ENCODE measurements at regions not wholly inside any gene's neighbourhood (a gene's known extent, or its start where the extent isn't known, plus 50 kb on each side); places are given as distances from the start of the nearest gene placed in this dataset.
"Not testable (repeated sequence)": the region's sequence is repeated elsewhere in the genome, so short reads cannot be mapped to it uniquely, and the experiment has no call there.

DNA sequence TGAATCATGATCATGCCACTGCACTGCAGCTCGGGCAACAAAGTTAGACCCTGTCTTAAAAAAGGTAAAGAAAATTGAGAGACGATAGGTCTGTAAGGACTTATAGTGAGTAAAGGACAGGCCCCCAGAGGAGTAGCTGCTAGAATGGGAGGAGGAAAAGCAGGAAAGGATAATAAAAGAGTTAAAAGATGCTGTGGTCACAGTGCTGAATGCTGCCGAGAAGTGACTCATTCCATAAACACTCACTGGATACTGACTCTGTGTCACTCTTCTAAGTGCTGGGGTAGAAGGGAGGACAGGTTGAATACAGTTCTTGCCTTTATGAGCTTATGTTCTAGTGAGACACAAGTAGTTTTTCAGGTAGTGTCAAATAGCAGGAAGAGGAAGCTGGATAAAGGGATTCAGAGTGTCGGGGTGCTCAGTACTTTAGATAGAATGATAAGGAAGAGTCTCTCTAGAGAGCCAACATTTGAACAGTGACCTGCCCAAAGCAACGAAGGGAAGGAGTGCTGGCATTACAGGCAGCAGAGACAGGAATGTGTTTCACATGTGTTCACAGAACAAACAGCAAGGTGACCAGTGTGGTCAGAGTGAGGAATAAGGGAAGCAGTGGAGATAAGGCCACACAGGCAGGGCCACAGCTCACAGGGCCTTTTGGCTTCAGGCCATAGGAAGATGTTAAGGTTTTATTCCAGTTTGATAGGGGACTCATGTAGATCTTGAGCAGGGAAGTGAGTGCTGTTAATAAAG is 1240.5 kb downstream of the UQCRFS1 start:
- DNase-seq (ENCODE audit: extremely low read depth, low read depth), result no peak

GRCh38 chr19:27971869-27972268 is 1241.1 kb downstream of the UQCRFS1 start:
- DNase-seq (ENCODE audit: extremely low read depth, low read depth), result no peak

GRCh38 chr19:27971071-27971470 is 1241.9 kb downstream of the UQCRFS1 start:
- no peak for DNase-seq (ENCODE audit: extremely low read depth, low read depth)

DNA sequence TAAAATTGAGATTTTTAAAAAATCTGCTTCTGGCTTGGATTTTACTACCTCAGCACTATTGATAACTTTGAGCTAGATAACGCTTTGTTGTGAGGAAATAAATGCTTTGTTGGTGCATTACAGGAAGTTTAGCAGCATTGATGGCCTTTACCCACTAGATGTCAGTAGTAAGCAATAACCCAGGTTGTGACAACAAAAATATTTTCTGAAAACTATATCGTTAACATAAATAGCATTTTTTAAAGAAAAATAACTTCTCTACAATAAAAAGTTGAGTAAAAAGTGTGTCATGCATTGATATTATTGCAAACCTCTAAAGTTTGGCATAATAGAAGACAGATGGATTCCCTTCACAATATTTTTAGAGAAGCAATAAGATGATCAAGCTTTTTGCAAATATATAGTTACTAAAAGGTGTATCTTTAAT is 1246.5 kb downstream of the UQCRFS1 start:
- no peak for DNase-seq (ENCODE audit: extremely low read depth, low read depth)

- DNase-seq (ENCODE audit: extremely low read depth, low read depth), result no peak
These were observed 1248.8 kb downstream of the UQCRFS1 start for GRCh38 chr19:27964185-27964584.

GRCh38 chr19:27962264-27962663 is 1250.7 kb downstream of the UQCRFS1 start:
- DNase-seq (ENCODE audit: extremely low read depth, low read depth), result no peak

DNA sequence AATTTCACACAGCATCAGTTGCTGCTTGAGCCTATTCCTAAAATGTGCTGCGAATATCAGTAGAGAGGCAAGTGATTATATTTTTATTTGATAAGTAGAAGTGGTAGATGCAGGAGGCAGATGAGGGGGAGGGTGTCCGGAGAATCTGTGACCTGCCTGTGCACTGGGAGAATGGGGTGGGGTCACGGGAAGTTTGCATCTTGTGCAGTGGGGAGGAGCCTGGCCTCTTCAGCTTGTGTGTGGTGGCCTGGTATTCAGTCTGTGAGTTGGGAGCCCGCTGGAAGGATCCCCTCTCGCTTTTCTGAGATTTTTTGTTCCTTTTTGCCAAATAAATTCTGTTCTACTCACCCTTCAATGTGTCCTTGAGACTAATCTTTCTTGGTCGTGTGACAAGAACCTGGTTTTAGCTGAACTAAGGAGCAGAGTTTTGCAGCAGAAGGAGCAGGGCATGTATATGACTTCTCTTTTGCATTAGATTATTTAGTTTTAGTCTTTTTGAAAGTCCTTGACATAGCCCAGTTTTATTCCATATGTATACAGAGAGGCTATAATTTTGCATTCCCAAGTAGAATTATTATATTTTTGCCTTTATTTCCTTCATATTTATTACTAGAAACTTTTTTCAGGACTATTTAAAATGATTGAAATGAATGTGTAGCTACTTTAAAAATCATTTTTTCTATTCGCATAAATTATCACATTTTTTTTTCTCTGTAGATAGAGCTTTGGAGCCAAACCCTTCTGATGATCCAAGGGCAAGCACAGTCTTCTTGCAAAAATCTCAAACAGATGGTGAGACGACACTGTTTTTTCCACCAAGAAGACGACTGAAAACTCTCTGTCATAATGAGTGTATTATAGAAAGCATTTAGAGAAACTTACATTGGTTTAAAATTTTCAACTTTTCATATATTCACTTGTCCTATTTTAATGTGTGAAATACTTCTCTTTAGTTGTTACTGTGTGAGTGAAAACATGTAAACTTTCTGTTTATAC is 1257.2 kb downstream of the UQCRFS1 start:
- DNase-seq (ENCODE audit: extremely low read depth, low read depth), result no peak

GRCh38 chr19:27942607-27943006 is 1270.3 kb downstream of the UQCRFS1 start:
- not testable (repeated sequence) for DNase-seq (ENCODE audit: extremely low read depth, low read depth)

GRCh38 chr19:27936139-27936538 is 1276.8 kb downstream of the UQCRFS1 start:
- DNase-seq (ENCODE audit: extremely low read depth, low read depth), result no peak

- no peak for DNase-seq (ENCODE audit: extremely low read depth, low read depth)
These were observed 1277.3 kb downstream of the UQCRFS1 start for GRCh38 chr19:27935669-27936068.

DNA sequence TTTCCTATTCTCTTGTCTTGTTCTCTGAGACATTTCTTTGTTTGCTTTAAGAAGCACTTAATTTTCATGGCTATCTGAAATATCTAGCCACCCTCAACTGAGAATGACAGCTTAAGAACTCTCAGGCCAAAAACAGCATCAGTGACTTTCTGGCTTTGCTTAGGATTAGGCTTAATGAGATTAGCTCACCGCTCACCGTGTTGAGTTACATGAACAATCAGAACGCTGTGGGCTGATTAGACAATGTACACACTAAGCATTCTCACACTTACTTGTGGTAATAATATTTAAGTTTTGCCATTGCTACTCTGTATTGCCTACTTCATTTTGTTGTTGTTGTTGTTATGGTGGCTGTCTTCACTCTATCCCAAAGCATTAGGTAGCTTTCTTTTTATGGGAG is 1283.6 kb downstream of the UQCRFS1 start:
- DNase-seq (ENCODE audit: extremely low read depth, low read depth), result no peak

DNA sequence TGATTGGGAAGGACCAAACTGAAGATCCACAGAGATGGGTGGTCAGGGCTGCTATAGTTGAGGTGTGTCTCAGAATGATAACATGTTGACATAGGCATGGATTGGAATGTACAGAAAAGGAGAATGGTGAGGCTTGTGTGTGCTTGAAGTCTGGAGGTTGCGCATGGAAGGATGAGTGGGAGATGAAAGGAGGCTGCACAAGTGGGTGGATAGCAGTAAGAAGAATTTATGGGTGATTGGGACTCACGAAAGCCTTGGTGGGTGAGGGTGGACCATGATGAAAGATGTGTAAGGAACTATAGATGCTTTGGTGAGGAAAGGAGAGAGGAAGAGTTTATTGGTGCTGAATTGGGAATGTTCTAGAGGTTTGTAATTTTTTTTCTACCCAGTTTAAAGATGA is 1287.7 kb downstream of the UQCRFS1 start:
- no peak for DNase-seq (ENCODE audit: extremely low read depth, low read depth)

DNA sequence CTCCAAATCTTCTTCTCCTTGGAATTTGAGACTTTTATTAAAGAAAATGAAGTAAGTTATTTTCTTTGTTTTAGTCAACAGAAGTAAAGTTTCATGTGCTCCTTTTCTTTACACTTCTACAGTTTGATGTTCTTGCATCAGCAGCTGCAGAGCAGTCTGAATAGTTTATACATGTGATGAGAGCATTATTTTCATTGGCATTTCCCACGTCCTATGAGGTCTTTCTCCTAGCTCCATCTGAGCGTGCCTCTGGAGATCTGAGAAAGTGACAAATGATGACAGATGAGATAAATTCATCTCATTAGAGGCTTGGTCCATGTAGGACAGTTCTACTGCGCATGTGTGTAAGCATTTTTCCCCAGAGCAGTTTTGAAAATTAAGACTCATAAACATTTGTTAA is 1290.0 kb downstream of the UQCRFS1 start:
- no peak for DNase-seq (ENCODE audit: extremely low read depth, low read depth)

GRCh38 chr19:27920774-27921173 is 1292.2 kb downstream of the UQCRFS1 start:
- no peak for DNase-seq (ENCODE audit: extremely low read depth, low read depth)

DNA sequence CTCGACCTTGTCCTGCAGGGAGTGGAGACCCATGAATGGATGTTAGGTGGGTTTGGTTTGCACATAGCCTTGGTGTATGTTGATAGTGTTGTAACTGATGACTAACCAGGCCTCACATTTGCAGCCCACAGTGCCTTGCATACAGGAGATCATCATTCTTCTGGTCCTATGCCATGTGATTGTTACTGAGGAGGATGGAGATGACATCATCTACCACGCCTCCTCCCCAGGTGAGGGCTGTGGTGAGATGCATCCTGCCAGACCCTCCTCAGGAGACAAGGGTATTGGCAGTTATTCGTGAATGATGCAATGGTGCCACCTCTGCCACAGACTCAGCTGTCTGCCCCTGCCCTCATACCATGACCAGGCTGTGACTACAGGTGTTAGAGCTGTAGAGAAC is 1294.1 kb downstream of the UQCRFS1 start:
- no peak for DNase-seq (ENCODE audit: extremely low read depth, low read depth)

GRCh38 chr19:27911122-27911898 is 1301.6 kb downstream of the UQCRFS1 start:
- no peak for DNase-seq (ENCODE audit: extremely low read depth, low read depth)

DNA sequence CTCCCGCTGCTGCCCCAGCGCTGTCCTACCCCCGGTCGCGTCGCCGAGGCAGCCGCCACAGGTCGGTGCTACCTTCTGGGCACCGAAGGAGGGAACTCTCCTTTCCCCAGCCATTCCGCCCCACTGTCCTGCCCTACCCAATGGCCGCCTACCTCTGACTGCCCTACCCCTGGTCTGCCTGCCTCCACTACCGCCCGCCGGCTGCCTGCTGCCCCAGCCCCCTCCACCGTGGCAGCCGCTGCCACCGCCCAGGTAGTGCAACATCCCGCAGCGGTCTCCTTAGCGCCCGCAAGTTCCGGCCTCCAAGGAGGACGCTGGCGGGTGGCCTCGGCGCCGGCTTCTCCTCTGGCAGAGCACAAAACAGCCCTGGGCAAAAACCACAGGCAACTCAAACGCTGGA is 1303.1 kb downstream of the UQCRFS1 start:
- no peak for DNase-seq (ENCODE audit: extremely low read depth, low read depth)

GRCh38 chr19:27909185-27909840 is 1303.6 kb downstream of the UQCRFS1 start:
- no peak for DNase-seq (ENCODE audit: extremely low read depth, low read depth)

- no peak for DNase-seq (ENCODE audit: extremely low read depth, low read depth)
These were observed 1306.9 kb downstream of the UQCRFS1 start for GRCh38 chr19:27906081-27906480.

DNA sequence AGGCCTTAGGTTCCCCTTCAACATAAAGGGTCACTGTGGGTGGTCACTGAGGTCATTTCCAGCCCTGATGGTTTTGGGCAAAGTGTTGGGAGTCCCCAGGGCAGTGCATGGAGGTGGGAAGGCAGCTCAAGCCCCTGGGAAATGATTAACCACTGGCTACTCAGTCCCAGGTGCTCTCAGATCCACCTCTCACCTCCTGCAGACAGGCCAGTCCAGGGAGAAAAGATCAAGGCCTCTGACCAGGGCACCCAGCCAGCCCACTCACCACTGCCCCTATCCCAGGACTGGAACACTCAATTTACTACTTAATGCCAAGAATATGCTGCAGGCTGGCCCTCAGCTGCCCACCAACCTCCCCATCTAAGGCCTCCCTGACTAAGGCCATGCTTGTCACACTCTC is 1307.9 kb downstream of the UQCRFS1 start:
- DNase-seq (ENCODE audit: extremely low read depth, low read depth), result no peak
